ENCODE measurements at regions not wholly inside any gene's neighbourhood (a gene's known extent, or its start where the extent isn't known, plus 50 kb on each side); places are given as distances from the start of the nearest gene placed in this dataset.

DNA sequence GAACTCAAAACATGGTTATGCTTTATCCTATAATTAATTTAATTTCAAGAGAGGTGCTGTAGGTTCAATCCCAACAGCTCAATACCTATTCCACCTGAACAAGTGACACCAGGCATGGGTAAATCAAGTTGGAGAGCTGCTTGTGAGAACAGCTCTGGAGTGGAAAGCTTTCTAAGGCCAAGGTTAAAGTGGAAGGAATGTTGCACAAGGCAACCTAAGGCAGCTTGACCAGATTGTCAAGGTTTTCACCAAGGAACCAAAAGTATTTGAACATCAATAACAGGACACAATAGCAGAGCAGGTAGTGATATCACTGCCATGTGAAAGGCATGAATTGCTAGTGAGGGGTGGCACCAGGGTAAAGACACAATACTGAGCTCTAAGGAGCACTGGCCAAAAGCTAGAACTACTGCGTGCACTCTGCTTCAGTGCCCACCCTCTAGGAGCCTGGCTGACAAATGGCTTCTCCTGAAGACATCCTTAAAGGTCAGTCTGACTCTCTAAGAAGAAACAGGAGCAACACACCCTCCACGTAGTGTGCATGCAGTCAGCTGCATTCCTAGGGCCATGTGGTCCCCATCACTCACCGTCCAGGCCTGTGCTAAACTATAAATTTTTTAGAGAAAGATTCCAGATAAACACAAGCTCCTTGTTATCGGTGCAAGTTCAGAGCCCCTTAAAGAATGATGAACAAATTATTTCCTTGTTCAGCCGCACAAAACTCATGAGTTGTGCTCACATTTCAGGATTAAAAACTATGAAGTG, 677.7 kb upstream of the KLF4 start:
- no peak for DNase-seq

DNA sequence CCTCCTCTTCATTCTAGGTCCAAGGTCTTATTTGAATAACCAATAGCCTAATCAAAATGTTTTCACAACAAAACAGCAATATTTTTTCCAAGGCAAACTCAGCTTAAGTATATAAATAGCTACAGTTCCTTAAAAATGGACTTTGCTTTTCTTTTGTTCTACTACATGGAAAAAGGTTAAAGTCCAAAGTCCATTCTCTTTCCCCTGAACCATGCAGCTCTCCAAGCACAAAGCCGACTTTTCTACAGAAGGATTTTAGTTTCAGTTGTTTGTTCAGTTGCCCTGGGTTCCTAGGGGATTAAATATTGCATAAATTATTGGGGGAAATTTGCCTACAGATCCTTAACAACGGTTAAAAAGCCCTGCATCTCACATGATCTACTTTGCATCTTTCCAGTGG, 677.0 kb upstream of the KLF4 start:
- no peak for DNase-seq

GRCh38 chr9:108163321-108164005, 673.9 kb upstream of the KLF4 start:
- DNase-seq: no peak

DNA sequence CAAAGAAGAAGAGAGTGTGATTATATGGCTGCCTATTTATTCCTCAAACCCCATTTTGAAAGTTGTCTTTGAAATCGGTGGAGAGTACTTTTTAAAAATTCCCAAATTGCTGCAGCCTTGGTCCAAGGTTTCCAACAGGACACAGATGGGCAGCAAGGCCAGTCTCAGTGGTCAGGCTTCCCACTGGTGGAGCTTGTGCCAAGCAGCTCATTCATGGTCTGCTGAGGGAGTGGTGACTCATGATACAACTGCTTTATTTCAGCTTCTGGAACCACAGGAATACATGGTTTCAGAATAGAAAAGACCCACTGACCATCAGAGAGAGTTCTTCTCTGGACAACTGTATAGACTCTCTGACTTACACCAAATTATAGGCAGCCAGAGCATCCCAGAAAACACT, 673.1 kb upstream of the KLF4 start:
- no peak for DNase-seq

DNA sequence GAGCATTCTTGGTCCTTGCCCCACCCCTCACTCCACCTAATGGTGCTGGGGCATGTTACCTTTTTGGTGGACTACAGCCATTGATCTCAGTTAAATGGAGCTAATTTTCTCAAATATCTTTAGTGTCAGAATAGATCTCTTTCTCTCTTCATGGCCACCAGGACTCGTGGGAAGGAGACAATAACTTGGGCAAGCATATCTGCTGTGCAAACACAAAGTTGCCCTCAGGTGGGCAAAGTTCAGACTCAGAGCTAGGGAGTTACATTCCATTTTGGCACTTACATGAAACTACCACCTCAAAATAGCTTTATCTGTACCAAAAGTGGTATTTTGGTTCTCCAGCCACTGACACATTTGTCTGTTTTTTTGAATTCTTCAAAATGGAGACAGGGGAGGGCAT, 671.9 kb upstream of the KLF4 start:
- DNase-seq: no peak

DNA sequence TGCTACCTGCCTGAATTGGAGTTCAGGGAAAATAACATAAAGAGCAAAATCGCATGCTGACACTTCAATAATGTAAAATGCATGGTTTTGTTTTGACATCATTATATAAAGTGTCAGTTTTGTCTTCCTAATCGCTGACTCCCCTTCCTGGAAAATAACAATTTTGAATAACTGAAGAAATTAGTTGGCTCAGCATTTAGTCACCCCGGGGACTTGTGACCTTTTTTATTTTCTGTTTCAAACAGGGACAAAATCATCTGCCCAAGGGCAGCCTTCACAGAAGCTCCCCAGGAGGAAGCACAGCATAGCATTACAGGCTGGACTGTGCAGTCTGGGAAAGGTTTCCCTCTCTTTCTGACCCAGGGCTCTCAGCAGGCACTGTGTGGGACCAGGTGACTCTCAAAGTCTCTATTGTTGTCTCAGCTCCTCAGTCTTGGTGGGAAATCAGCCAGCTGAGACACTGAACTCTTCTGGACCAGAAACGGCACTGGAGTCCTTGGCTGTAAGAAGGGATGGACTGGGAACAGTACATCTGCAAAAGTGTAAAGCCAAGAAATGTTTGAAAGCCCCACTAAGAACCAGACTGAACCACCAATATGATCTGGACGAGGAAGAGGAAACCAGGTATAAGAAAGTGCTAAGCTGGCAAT, 671.3 kb upstream of the KLF4 start:
- no peak for DNase-seq

DNA sequence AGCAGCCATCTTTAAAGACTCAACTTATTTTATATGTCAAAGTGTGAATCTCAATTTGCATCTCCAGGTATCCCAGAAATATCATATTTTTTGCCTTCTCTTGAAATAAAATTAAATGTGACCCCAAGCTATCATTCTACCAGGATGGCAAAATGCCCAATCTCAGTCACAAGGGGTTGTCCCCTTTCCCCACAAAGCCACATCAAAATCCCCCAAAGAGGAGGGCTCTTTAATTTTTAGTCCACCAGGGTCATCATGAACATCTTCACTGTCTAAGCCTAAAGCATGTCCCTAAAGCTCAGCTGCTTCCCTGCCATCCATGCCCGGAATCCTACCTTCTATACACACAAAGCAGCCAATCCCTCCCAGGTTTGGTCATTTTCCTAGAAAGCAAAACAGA, 670.5 kb upstream of the KLF4 start:
- no peak for DNase-seq

- DNase-seq: no peak
Measured at GRCh38 chr9:108158236-108158995, 668.8 kb upstream of the KLF4 start.

DNA sequence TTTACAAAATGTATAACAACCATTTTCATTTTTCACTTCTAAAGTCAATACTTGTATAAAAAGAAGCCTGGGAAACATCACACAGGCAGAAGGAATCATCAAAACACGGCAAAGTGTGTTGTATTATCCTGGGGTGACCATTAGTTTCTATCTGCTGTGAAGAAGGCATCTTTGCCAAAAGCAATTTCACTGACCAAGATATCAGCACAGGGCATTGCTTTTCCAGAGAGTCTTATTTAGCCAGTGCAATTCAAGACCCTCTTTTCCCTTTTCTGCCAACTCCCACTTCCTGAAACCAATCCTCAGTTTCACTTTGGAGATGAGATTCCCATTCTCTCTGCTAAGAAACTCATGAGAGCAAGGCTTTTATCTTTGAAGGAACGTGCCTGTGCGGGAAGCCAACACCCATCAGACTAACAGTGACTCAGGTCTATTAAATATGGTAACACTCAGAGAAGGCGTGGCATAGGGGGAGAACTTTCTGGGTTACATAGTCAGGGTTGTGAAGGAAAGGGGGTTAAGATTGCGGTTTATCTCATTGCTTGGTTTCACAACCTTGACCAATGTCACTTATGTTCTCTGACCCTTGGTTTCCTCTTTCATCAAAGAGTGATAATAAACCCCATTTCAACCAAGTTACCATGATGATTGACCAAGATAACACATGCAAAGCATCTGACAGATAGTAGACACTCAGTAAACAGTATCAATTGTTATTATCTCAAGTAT, 666.9 kb upstream of the KLF4 start:
- DNase-seq: no peak

GRCh38 chr9:108153416-108153815, 663.8 kb upstream of the KLF4 start:
- DNase-seq: no peak

DNA sequence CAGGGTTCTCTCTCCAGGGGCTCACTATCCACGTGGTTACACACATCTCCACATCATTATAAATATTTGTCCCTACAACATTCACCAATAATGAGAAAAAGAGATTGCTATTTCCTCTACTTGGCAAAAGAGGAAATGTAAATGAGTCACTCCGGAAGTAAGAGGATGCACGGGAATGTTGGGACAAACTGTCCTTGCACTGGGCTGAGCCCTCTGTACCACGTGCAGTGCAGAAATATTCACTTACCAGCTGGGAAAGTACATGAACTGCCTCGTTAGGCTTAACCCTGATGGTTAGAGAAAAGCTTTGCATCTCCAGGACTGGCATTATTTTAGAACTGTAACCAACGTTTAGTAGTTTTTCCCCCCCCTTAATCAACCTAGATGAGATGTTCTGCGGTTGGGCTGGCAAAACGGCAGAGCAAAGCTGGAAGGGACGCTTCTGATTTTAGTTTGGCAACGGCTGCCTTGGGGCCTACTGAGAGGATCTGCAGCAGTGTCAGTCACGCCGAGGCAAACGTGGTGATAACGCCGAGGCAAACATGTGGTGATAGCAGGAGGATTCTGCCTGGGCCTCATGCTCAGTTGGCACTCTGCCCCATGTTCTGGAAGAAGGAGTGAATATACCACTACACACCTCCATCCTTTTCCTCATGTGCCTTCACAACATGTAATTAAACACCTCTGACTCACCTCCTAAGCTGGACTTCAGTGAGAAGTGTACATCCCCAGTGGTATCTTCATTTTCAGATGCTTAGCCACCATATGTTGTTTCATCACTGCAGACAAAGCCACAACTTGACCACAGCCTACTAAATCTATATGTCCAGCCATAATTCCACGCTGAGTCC, 661.4 kb upstream of the KLF4 start:
- no peak for DNase-seq

GRCh38 chr9:108149326-108149725, 659.8 kb upstream of the KLF4 start:
- no peak for DNase-seq

DNA sequence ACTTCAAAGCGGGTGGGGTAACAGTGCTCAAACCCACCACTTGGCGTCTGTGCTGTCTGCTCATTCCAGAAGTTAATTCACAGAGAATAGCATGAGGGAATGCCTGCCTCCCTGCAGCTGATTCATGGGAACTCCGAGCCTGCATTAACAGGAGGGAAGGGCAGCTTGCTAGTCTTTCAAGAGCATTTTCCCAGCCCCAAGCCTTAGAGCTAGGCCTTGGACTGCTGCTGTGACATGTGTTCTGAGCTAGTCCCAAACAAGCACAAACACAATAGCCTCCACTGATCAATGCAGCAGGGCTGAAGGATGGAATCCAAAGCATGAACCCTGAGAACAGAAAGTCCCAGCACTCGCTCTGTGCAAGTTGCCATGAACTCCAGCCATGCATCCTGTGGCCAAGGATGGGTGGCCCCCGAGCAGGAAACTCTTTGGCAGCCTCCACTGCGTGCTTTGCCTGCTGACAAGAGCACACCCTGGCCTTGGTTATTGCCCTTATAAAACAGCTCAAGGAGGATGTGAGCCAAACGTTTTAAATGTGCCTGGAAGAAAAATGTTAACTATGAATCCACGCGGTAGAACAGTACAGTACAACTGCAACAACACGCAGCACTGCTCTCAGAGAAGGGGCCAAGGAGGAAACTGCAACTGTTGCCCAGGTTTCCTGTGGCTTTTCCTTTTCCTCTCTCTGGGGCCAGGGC, 653.1 kb upstream of the KLF4 start:
- DNase-seq: no peak

- DNase-seq: no peak
Measured at GRCh38 chr9:108142142-108142503, 652.6 kb upstream of the KLF4 start.

DNA sequence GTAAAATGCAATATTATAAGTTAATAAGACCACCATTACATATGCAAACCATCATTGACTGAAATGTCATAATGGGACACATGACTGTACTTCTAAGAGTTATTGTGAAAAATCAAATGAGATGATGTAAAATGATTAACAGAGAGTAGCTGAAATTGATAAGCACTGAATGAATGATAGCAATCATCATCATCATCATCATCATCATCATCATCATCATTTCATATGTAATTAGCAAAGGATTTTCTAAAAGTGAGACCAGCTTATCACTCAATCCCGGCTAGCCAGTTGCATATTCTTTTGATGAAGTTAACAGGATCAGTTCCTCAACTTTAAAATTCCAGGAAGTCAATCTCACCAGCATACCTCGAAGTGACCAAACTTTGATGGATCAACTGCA, 650.3 kb upstream of the KLF4 start:
- DNase-seq: no peak

GRCh38 chr9:108138516-108138915, 648.9 kb upstream of the KLF4 start:
- no peak for DNase-seq

DNA sequence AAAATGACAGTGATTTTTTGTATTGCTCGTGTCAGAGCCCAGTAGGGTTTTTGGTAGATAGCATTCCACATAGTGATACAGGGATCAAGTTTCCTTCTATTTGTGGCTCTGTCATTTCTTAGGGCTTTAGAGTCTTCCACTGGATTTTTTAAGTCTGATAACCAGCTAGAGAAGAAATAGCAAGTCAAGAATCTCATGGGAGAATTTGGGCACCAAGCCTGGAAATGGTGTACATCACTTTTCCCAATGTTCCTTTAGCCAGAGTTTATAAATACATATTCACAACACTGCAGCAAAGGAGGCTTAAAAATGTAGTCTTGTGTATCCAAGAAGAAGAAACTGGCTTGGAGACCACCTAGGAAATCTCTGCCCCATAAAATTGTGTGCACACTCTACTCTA, 647.1 kb upstream of the KLF4 start:
- DNase-seq: no peak

DNA sequence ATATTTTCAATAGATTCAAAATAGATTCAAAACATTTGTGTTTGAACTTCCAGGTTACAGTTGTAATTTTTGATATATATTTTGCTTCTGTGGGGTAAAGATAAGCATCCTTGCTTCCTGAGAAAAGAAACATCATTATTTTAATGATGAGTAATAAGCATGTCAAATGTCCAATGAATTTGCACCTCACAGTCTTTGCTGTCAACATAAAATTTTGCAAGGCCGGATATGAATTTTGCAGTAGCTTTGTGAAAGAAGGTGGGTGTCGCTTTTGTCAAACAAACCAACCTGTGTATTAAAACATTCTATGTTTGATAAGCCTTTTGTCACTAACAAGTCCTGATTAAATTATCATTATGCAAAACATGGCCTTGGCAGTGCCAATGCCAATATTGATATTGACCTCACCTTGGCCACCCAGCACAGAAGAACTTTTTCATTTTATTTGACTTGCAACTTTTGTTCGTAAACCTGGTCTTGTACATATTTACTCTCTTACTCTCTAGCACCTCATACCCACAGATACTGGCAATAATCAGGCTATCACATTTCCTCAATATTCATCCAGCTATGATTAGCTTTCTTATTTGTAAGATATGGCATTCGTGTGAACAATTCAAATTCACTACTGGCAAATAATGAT, 645.0 kb upstream of the KLF4 start:
- DNase-seq: no peak

DNA sequence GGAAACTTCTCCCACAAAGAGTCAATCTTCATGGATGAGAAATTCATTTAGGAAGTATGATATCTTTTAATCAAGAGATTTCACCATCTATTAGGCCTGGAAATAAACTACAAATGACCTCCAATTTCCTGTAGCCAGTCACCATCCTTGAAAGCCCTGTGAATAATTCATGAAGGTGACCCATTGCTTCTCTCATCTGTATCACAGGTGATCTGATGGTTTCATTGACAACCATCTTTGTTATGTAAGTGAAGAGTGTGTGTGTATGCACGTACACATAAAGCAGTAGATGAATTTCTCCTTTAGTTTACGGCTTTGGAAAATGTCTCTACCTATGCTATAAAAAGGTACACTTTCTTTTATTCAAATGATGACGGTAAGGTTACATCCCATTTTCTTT, 644.1 kb upstream of the KLF4 start:
- no peak for DNase-seq

DNA sequence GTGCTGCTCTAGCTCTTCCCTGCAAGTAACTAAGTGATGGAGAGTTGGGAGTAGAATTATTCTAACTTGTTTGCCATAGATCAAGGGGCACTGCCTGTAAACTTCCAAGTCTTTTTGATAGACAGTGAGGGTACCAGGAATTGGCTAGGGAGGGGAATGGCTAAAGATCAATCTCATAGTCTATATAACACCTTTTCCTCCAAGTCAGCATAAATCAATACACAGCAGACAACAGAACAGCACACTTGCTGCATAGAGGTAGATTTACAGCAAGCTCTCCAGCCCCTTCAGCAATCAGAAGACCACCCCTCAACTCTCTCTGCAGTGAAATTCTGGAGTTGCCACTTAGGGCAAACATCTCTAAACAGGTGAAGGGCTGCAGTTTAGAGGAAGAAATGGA, 643.5 kb upstream of the KLF4 start:
- DNase-seq: no peak

DNA sequence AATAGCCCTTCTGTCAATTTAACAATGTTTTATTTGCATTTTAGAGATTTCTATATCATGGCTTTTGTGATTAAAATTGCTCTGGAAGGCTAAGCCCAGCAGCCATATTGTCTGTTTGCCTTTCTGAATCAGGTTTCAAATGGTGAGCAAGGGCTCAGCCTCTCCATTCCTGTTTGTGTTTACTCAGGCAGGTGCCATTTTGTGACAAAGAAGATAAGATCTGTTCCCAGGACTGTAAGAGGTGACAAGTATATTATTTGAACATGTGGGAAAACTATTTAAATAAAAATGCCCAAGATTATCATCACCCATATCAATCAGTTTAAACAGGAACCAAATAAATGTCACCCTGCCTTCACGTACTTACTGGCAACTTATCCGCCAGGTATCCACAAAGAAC, 641.3 kb upstream of the KLF4 start:
- DNase-seq: no peak

All from activated CD4-positive, alpha-beta T cell treated with anti-CD3 and anti-CD28 coated beads, Interleukin-2, amount 50 U/mL, for 16 hours (primary cell).